ENCODE measurements at regions not wholly inside any gene's neighbourhood (a gene's known extent, or its start where the extent isn't known, plus 50 kb on each side); places are given as distances from the start of the nearest gene placed in this dataset.

GRCh38 chr4:178412455-178412854 is 970.2 kb upstream of the AGA start:
- TF ChIP-seq TIGD3 (CRISPR knock-in tag; IDR thresholded peaks at IDR 0.05; ENCODE audit: borderline replicate concordance) (no peak), KLF16 (CRISPR knock-in tag; IDR thresholded peaks at IDR 0.05) (no peak), GATAD2A (CRISPR knock-in tag; IDR thresholded peaks at IDR 0.05) (no peak), PHF8 (CRISPR knock-in tag; IDR thresholded peaks at IDR 0.05) (no peak), ZNF660 (CRISPR knock-in tag; IDR thresholded peaks at IDR 0.05; ENCODE audit: borderline replicate concordance, low read depth) (no peak), ZNF768 (CRISPR knock-in tag; IDR thresholded peaks at IDR 0.05) (no peak), POLR2A (IDR thresholded peaks at IDR 0.05; ENCODE audit: insufficient read depth in 1 of 2, low read depth in 2 of 2, low read length in 2 of 2) (no peak), ARID5B (CRISPR knock-in tag; IDR thresholded peaks at IDR 0.05) (no peak)

All from HepG2 (cell line).